ENCODE measurements at regions not wholly inside any gene's neighbourhood (a gene's known extent, or its start where the extent isn't known, plus 50 kb on each side); places are given as distances from the start of the nearest gene placed in this dataset.

GRCh38 chr10:128628252-128628651 is 502.0 kb upstream of the MKI67 start:
- Histone ChIP-seq H3K27me3 (no peaks in the 10 kb centered on the region), H3K4me1 (peaks cover 20% of the 10 kb centered on the region), H3K27ac (no peak overlapping the region), H3K4me2 (no peak overlapping the region), H3K9ac (no peak overlapping the region), H3K36me3 (no peaks in the 10 kb centered on the region), H3K9me3 (ENCODE audit: low read depth) (no peaks in the 10 kb centered on the region), H3K4me3 (no peak overlapping the region), H3K79me2 (ENCODE audit: low read depth) (no peaks in the 10 kb centered on the region), H3F3A (ENCODE audit: low read depth) (peaks cover 8% of the 10 kb centered on the region), H4K20me1 (ENCODE audit: low read depth) (no peaks in the 10 kb centered on the region), H2AFZ (replicated peaks) (no peak overlapping the region)
- Mint-ChIP-seq H3K27ac (no peak overlapping the region), H3K4me1 (peaks cover 53% of the 10 kb centered on the region), H3K4me3 (no peak overlapping the region), H3K36me3 (no peaks in the 10 kb centered on the region), H3K9me3 (peaks cover 6% of the 10 kb centered on the region), H3K27me3 (ENCODE audit: insufficient read depth, low read depth) (peaks cover 16% of the 10 kb centered on the region)
- no peak for DNase-seq (ENCODE audit: low spot score)
- no peak for TF ChIP-seq CTCF (IDR thresholded peaks at IDR 0.05)

- H3K27ac Mint-ChIP-seq, result no peak overlapping the region
- H3K4me3 Mint-ChIP-seq, result no peak overlapping the region
- H3K4me1 Mint-ChIP-seq, result peaks cover 42% of the 10 kb centered on the region
- no peak for TF ChIP-seq EZH2phosphoT487 (IDR thresholded peaks at IDR 0.05)
- TF ChIP-seq EZH2 (IDR thresholded peaks at IDR 0.05), result no peak
- TF ChIP-seq CTCF (IDR thresholded peaks at IDR 0.05), result no peak
- Histone ChIP-seq H3K9me3 (ENCODE audit: low read depth) (no peaks in the 10 kb centered on the region), H4K20me1 (ENCODE audit: low read depth) (no peaks in the 10 kb centered on the region), H3K36me3 (no peaks in the 10 kb centered on the region), H3K79me2 (ENCODE audit: low read depth) (no peaks in the 10 kb centered on the region), H3K4me1 (peaks cover 11% of the 10 kb centered on the region), H2AFZ (replicated peaks) (no peak overlapping the region), H3K27me3 (no peaks in the 10 kb centered on the region), H3F3A (ENCODE audit: low read depth) (peaks cover 8% of the 10 kb centered on the region), H3K27ac (no peak overlapping the region), H3K4me3 (no peak overlapping the region), H3K9ac (no peak overlapping the region), H3K4me2 (no peak overlapping the region)
- no peak for DNase-seq (ENCODE audit: low spot score)
- peaks cover 15% of the 10 kb centered on the region for H3K27me3 Mint-ChIP-seq (ENCODE audit: insufficient read depth, low read depth)
- no peaks in the 10 kb centered on the region for H3K36me3 Mint-ChIP-seq
- H3K9me3 Mint-ChIP-seq, result peaks cover 6% of the 10 kb centered on the region
Measured at GRCh38 chr10:128629111-128630096, 503.2 kb upstream of the MKI67 start.

- Mint-ChIP-seq H3K9me3 (peaks cover 6% of the 10 kb centered on the region), H3K36me3 (no peaks in the 10 kb centered on the region), H3K4me1 (peaks cover 31% of the 10 kb centered on the region), H3K27ac (peak overlapping the region; percentile 36), H3K4me3 (no peak overlapping the region), H3K27me3 (ENCODE audit: insufficient read depth, low read depth) (peaks cover 11% of the 10 kb centered on the region)
- H3F3A ChIP-seq (ENCODE audit: low read depth), result peaks cover 8% of the 10 kb centered on the region
- H3K9me3 ChIP-seq (ENCODE audit: low read depth), result no peaks in the 10 kb centered on the region
- H4K20me1 ChIP-seq (ENCODE audit: low read depth), result no peaks in the 10 kb centered on the region
- no peaks in the 10 kb centered on the region for H3K79me2 ChIP-seq (ENCODE audit: low read depth)
- H3K4me1 ChIP-seq, result peaks cover 11% of the 10 kb centered on the region
- TF ChIP-seq EZH2phosphoT487 (IDR thresholded peaks at IDR 0.05), result no peak
- no peak for TF ChIP-seq CTCF (IDR thresholded peaks at IDR 0.05)
- TF ChIP-seq EZH2 (IDR thresholded peaks at IDR 0.05), result no peak
- no peak overlapping the region for H3K4me2 ChIP-seq
- H3K27ac ChIP-seq, result no peak overlapping the region
- DNase-seq (ENCODE audit: low spot score), result no peak
- H3K9ac ChIP-seq, result no peak overlapping the region
- no peak overlapping the region for H2AFZ ChIP-seq (replicated peaks)
- no peaks in the 10 kb centered on the region for H3K27me3 ChIP-seq
- H3K4me3 ChIP-seq, result no peak overlapping the region
- H3K36me3 ChIP-seq, result no peaks in the 10 kb centered on the region
Measured at GRCh38 chr10:128630787-128631252, 504.6 kb upstream of the MKI67 start.
